ENCODE measurements at regions not wholly inside any gene's neighbourhood (a gene's known extent, or its start where the extent isn't known, plus 50 kb on each side); places are given as distances from the start of the nearest gene placed in this dataset.

GRCh38 chr15:75143738-75144334 is 57.8 kb upstream of the C15orf39 start:
- Mint-ChIP-seq H3K27me3 (no peaks in the 10 kb centered on the region), H3K36me3 (ENCODE audit: low read depth) (peaks cover 6% of the 10 kb centered on the region), H3K4me3 (no peak overlapping the region), H3K27ac (no peak overlapping the region), H3K9me3 (peaks cover 8% of the 10 kb centered on the region), H3K4me1 (ENCODE audit: low read depth) (no peaks in the 10 kb centered on the region)
- Histone ChIP-seq H3K36me3 (ENCODE audit: insufficient read depth, low read length) (no peaks in the 10 kb centered on the region), H3K4me3 (ENCODE audit: low read length) (no peak overlapping the region), H3K27me3 (ENCODE audit: control insufficient read depth in 1 of 2, insufficient read depth in 2 of 2, low read length in 2 of 2) (no peaks in the 10 kb centered on the region), H3K9me3 (ENCODE audit: control insufficient read depth in 1 of 2, insufficient read depth in 1 of 2, low read length in 2 of 2) (peaks cover 32 to 67% of the 10 kb centered on the region in 2 experiments), H3K4me1 (ENCODE audit: insufficient read depth, low read length) (no peaks in the 10 kb centered on the region), H3K27ac (ENCODE audit: low read depth in 1 of 2, low read length in 2 of 2) (no peak overlapping the region)
- CTCF ChIA-PET, result no interaction called here
- DNase-seq (no peak), ATAC-seq (ENCODE audit: poor library complexity) (no peak)
- POLR2A ChIA-PET, result no interaction called here
- intact Hi-C loops (cut with DNase I, micrococcal nuclease), result no loop called here
- no peak for TF ChIP-seq CTCF (IDR thresholded peaks at IDR 0.05)

DNA sequence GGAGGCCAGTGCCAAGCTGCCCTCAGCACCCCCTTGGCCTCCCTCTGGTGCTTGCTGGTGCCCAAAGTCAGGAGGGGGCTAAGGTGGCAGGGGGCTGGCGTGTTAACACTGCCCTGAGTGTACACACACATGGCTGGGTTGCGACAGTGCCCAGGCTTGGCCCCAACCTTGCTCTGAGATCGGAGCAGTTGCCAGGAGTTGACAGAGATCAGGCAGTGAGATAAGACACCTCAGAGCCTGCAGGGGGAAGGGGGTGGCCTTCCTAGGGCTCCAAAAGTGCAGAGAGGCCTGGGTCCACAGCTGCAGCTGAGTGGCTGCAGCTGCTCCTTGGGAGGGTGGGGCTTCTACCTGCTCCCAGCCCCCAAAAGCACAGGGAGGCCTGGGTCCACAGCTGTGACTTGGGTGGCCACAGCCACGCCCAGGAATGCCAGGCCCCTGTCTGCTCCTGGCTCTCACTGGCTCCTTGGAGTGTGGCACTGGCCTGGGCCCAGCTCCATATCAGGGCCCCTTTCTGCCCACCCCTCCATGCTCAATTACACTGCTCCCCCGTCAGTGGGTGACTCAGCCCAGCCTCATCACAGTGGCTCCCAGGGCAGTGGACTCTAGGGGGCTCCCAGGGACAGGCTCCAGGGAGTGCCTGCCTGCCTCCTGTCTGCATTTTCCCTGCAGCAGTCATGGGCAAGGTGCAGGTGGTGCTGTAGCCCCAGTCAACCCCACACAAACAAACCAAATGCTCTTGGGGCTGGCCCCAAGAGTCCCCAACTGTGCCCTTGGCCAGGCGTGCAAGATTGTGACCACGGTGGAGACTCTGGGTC is 56.4 kb upstream of the C15orf39 start:
- H3K9me3 Mint-ChIP-seq, result peaks cover 8% of the 10 kb centered on the region
- TF ChIP-seq CTCF (IDR thresholded peaks at IDR 0.05), result no peak

GRCh38 chr15:75148280-75148679 is 53.4 kb upstream of the C15orf39 start:
- Mint-ChIP-seq H3K27me3 (no peaks in the 10 kb centered on the region), H3K9me3 (no peaks in the 10 kb centered on the region), H3K36me3 (ENCODE audit: low read depth) (no peaks in the 10 kb centered on the region), H3K27ac (no peak overlapping the region), H3K4me1 (ENCODE audit: low read depth) (no peaks in the 10 kb centered on the region), H3K4me3 (no peak overlapping the region)
- DNase-seq (no peak), ATAC-seq (ENCODE audit: poor library complexity) (no peak)
- POLR2A ChIA-PET, result no interaction called here
- no peak overlapping the region for H3K4me3 ChIP-seq (ENCODE audit: low read length)
- no peaks in the 10 kb centered on the region for H3K36me3 ChIP-seq (ENCODE audit: insufficient read depth, low read length)
- H3K27ac ChIP-seq (ENCODE audit: low read depth in 1 of 2, low read length in 2 of 2), result no peak overlapping the region
- H3K27me3 ChIP-seq (ENCODE audit: control insufficient read depth in 1 of 2, insufficient read depth in 2 of 2, low read length in 2 of 2), result no peaks in the 10 kb centered on the region
- H3K4me1 ChIP-seq (ENCODE audit: insufficient read depth, low read length), result peaks cover 8% of the 10 kb centered on the region
- intact Hi-C loops (cut with DNase I, micrococcal nuclease), result no loop called here
- TF ChIP-seq CTCF (IDR thresholded peaks at IDR 0.05), result no peak
- CTCF ChIA-PET, result no interaction called here
- peaks cover 17 to 44% of the 10 kb centered on the region in 2 experiments for H3K9me3 ChIP-seq (ENCODE audit: control insufficient read depth in 1 of 2, insufficient read depth in 1 of 2, low read length in 2 of 2)

More for the DNA sequence above, 56.4 kb upstream of the C15orf39 start:
- Mint-ChIP-seq H3K27me3 (no peaks in the 10 kb centered on the region), H3K4me1 (ENCODE audit: low read depth) (no peaks in the 10 kb centered on the region), H3K4me3 (no peak overlapping the region), H3K36me3 (ENCODE audit: low read depth) (peaks cover 6% of the 10 kb centered on the region), H3K27ac (no peak overlapping the region)
- CTCF ChIA-PET, result no interaction called here
- ATAC-seq (ENCODE audit: poor library complexity) (no peak), DNase-seq (no peak)
- POLR2A ChIA-PET, result no interaction called here
- intact Hi-C loops (cut with DNase I, micrococcal nuclease), result no loop called here
- Histone ChIP-seq H3K27ac (ENCODE audit: low read depth in 1 of 2, low read length in 2 of 2) (no peak overlapping the region), H3K9me3 (ENCODE audit: control insufficient read depth in 1 of 2, insufficient read depth in 1 of 2, low read length in 2 of 2) (peaks cover 32 to 66% of the 10 kb centered on the region in 2 experiments), H3K4me3 (ENCODE audit: low read length) (no peak overlapping the region), H3K27me3 (ENCODE audit: control insufficient read depth in 1 of 2, insufficient read depth in 2 of 2, low read length in 2 of 2) (no peaks in the 10 kb centered on the region), H3K36me3 (ENCODE audit: insufficient read depth, low read length) (no peaks in the 10 kb centered on the region), H3K4me1 (ENCODE audit: insufficient read depth, low read length) (no peaks in the 10 kb centered on the region)

Data from CD4-positive, alpha-beta T cell (primary cell).